Ishikawa (cell line): ENCODE measurements at regions not wholly inside any gene's neighbourhood (a gene's known extent, or its start where the extent isn't known, plus 50 kb on each side); places are given as distances from the start of the nearest gene placed in this dataset.

Source experiments
- CEBPB ChIP-seq: IDR thresholded peaks from 2 replicates; pipeline ENCODE4 v1.6.1; 2012
- CREB1 ChIP-seq: IDR thresholded peaks from 2 replicates; pipeline ENCODE4 v1.6.1; 2012; ENCODE audit warnings: low read depth
- EGR1 ChIP-seq: IDR thresholded peaks from 2 replicates; pipeline ENCODE4 v1.6.1; 2012
- EP300 ChIP-seq: IDR thresholded peaks from 2 replicates; pipeline ENCODE4 v1.6.1; 2012; ENCODE audit warnings: borderline replicate concordance
- FOXM1 ChIP-seq: IDR thresholded peaks from 2 replicates; pipeline ENCODE4 v1.6.1; 2012; ENCODE audit warnings: low read depth, borderline replicate concordance
- MAX ChIP-seq: IDR thresholded peaks from 2 replicates; pipeline ENCODE4 v1.6.1; 2012
- NFIC ChIP-seq: IDR thresholded peaks from 2 replicates; pipeline ENCODE4 v1.6.1; 2012
- RAD21 ChIP-seq: IDR thresholded peaks from 2 replicates; pipeline ENCODE4 v1.6.1; 2012; ENCODE audit warnings: low read depth
- REST ChIP-seq: IDR thresholded peaks from 2 replicates; pipeline ENCODE4 v1.6.1; 2012; ENCODE audit warnings: low read depth, mild to moderate bottlenecking
- TAF1 ChIP-seq: IDR thresholded peaks from 2 replicates; pipeline ENCODE4 v1.6.1; 2012; ENCODE audit warnings: low read depth, mild to moderate bottlenecking
- TCF12 ChIP-seq: IDR thresholded peaks from 2 replicates; pipeline ENCODE4 v1.6.1; 2012; ENCODE audit warnings: low read depth
- TEAD4 ChIP-seq: IDR thresholded peaks from 2 replicates; pipeline ENCODE4 v1.6.1; 2012
- USF1 ChIP-seq: IDR thresholded peaks from 2 replicates; pipeline ENCODE4 v1.6.1; 2012
- YY1 ChIP-seq: IDR thresholded peaks from 2 replicates; pipeline ENCODE4 v1.6.1; 2012; ENCODE audit warnings: low read depth
- ZBTB7A ChIP-seq: IDR thresholded peaks from 2 replicates; pipeline ENCODE4 v1.6.1; 2012; ENCODE audit warnings: low read depth

GRCh38 chr6:126534401-126534800 is 194.5 kb downstream of the CENPW start:
- no peak for TF ChIP-seq TAF1
- no peak for TF ChIP-seq EP300
- TF ChIP-seq EGR1: no peak
- no peak for TF ChIP-seq ZBTB7A
- TF ChIP-seq TEAD4: no peak
- TF ChIP-seq REST: no peak
- no peak for TF ChIP-seq RAD21
- TF ChIP-seq CREB1: no peak
- no peak for TF ChIP-seq NFIC
- no peak for TF ChIP-seq TCF12
- TF ChIP-seq USF1: no peak
- no peak for TF ChIP-seq CEBPB
- TF ChIP-seq YY1: no peak
- TF ChIP-seq MAX: no peak
- no peak for TF ChIP-seq FOXM1

GRCh38 chr6:126535138-126535537 is 195.2 kb downstream of the CENPW start:
- TF ChIP-seq YY1 (no peak), NFIC (no peak), TAF1 (no peak), RAD21 (no peak), CREB1 (no peak), TCF12 (no peak), CEBPB (no peak), ZBTB7A (no peak), TEAD4 (no peak), MAX (no peak), REST (no peak), USF1 (no peak), FOXM1 (no peak), EGR1 (no peak), EP300 (no peak)

GRCh38 chr6:126535595-126535994 is 195.7 kb downstream of the CENPW start:
- TF ChIP-seq TEAD4 (no peak), ZBTB7A (no peak), TCF12 (no peak), CEBPB (no peak), USF1 (no peak), RAD21 (no peak), YY1 (no peak), EGR1 (no peak), NFIC (no peak), MAX (no peak), EP300 (no peak), CREB1 (no peak), TAF1 (no peak)

- TF ChIP-seq FOXM1: no peak
- no peak for TF ChIP-seq TEAD4
- no peak for TF ChIP-seq EGR1
- no peak for TF ChIP-seq CEBPB
- TF ChIP-seq REST: no peak
- TF ChIP-seq MAX: no peak
- TF ChIP-seq YY1: no peak
- no peak for TF ChIP-seq CREB1
- no peak for TF ChIP-seq TCF12
- TF ChIP-seq NFIC: no peak
- no peak for TF ChIP-seq ZBTB7A
- no peak for TF ChIP-seq USF1
- no peak for TF ChIP-seq EP300
- TF ChIP-seq TAF1: no peak
- TF ChIP-seq RAD21: no peak
Observed at GRCh38 chr6:126537061-126537816, 197.3 kb downstream of the CENPW start.
